OCI-LY3 (cell line): ENCODE measurements at regions not wholly inside any gene's neighbourhood (a gene's known extent, or its start where the extent isn't known, plus 50 kb on each side); places are given as distances from the start of the nearest gene placed in this dataset.
"Not testable (repeated sequence)": the region's sequence is repeated elsewhere in the genome, so short reads cannot be mapped to it uniquely, and the experiment has no call there.

Experiments used
- H2AFZ ChIP-seq: fragments of 200-600, 300-600 bp; shearing (Covaris generic); 2 replicates; pipeline ENCODE4 v1.6.0; 2014; ENCODE audit warnings: antibody characterized with exemption, low read depth, low read length
- H3K27ac ChIP-seq: fragments of 200-600, 300-600 bp; sonication (generic); 2 replicates; pipeline ENCODE4 v1.5.1; 2014; ENCODE audit warnings: mild to moderate bottlenecking, low read length, moderate library complexity, mixed read lengths
- H3K27me3 ChIP-seq: fragments of 200-600, 300-600 bp; sonication (generic); 2 replicates; pipeline ENCODE4 v1.6.1; 2014; ENCODE audit warnings: low read depth, low read length, mixed read lengths
- H3K36me3 ChIP-seq: fragments of 200-600, 300-600 bp; sonication (generic); replicated peaks from 2 replicates; pipeline ENCODE3; 2014; ENCODE audit warnings: low read depth, low read length, mixed read lengths
- H3K4me1 ChIP-seq: fragments of 300-600, 200-600 bp; sonication (generic); 2 replicates; pipeline ENCODE4 v1.6.1; 2014; ENCODE audit warnings: low read length, mixed read lengths
- H3K4me2 ChIP-seq: fragments of 200-600, 300-600 bp; sonication (generic); 2 replicates; pipeline ENCODE4 v1.6.1; 2014; ENCODE audit warnings: low read length, mixed read lengths
- H3K4me3 ChIP-seq: fragments of 300-600, 200-600 bp; sonication (generic); 2 replicates; pipeline ENCODE4 v1.5.1; 2014; ENCODE audit warnings: antibody characterized with exemption, mild to moderate bottlenecking, low read length, moderate library complexity
- H3K79me2 ChIP-seq: fragments of 300-600, 200-600 bp; shearing (Covaris generic); 2 replicates; pipeline ENCODE4 v1.6.1; 2014; ENCODE audit warnings: mild to moderate bottlenecking, low read length, mixed read lengths
- H3K9ac ChIP-seq: fragments of 300-600, 200-600 bp; shearing (Covaris generic); 2 replicates; pipeline ENCODE4 v1.6.0; 2014; ENCODE audit warnings: mild to moderate bottlenecking, low read length, moderate library complexity
- H3K9me3 ChIP-seq: fragments of 200-600, 300-600 bp; shearing (Covaris generic); 2 replicates; pipeline ENCODE4 v1.6.1; 2014; ENCODE audit warnings: low read length, mixed read lengths; ENCODE audit not compliant: insufficient read depth
- H4K20me1 ChIP-seq: fragments of 200-600, 300-600 bp; sonication (generic); 2 replicates; pipeline ENCODE4 v1.6.1; 2016; ENCODE audit warnings: low read length, mixed read lengths; ENCODE audit not compliant: insufficient read depth
- EZH2phosphoT487 ChIP-seq: fragments of 200-600 bp; shearing (Covaris generic); IDR thresholded peaks from 2 replicates; pipeline ENCODE4 v1.6.1; 2018; ENCODE audit warnings: antibody characterized with exemption, mixed run types, low read depth
- TF ChIP-seq, protein P1 (sequence below): fragments of 200-600, 300-600 bp; sonication (generic); IDR thresholded peaks from 2 replicates; pipeline ENCODE4 v1.5.1; 2014; ENCODE audit warnings: antibody characterized with exemption, low read length, low read depth

DNA sequence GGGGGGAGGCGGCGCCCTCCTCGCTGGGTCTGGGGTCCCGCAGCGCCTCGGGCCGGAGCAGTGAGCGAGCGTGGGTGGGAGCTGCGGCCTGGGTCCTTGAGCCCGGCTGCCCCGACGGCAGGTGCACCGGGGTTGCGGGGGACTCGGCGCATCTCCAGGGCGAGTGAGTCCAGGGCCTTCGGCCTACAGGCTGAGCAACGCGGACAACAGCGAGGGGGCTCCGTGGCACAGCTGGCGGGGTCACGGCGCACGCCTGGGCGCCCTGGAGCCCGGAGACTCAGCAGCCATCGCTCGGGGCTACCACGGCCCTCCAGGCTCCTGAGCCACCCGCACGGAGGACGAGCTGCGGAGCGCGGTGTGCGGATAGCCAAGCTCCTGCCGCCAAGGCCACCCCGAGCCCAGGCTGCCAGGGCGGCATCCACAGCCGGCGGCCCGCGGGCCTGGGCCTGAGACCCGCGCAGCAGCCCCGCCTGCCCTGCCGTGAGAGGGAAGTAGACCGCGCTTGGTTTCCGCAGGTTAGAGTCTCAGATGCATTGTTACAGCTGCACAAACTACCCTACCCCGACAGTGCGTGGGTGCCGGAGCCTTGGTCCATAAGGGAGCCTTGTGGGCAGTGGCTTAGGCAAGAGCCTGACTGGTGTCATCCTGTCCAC, 253.9 kb upstream of the SGCG start:
- Histone ChIP-seq H3K27me3 (no peaks in the 10 kb centered on the region), H3K27ac (no peak overlapping the region), H3K4me3 (no peak overlapping the region), H3K9ac (no peak overlapping the region), H3K4me1 (no peaks in the 10 kb centered on the region), H3K79me2 (no peaks in the 10 kb centered on the region), H3K9me3 (no peaks in the 10 kb centered on the region), H3K4me2 (no peak overlapping the region), H2AFZ (no peak overlapping the region), H3K36me3 (no peaks in the 10 kb centered on the region), H4K20me1 (no peaks in the 10 kb centered on the region)
- TF ChIP-seq, protein P1, sequence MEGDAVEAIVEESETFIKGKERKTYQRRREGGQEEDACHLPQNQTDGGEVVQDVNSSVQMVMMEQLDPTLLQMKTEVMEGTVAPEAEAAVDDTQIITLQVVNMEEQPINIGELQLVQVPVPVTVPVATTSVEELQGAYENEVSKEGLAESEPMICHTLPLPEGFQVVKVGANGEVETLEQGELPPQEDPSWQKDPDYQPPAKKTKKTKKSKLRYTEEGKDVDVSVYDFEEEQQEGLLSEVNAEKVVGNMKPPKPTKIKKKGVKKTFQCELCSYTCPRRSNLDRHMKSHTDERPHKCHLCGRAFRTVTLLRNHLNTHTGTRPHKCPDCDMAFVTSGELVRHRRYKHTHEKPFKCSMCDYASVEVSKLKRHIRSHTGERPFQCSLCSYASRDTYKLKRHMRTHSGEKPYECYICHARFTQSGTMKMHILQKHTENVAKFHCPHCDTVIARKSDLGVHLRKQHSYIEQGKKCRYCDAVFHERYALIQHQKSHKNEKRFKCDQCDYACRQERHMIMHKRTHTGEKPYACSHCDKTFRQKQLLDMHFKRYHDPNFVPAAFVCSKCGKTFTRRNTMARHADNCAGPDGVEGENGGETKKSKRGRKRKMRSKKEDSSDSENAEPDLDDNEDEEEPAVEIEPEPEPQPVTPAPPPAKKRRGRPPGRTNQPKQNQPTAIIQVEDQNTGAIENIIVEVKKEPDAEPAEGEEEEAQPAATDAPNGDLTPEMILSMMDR: no peak
- no peak for TF ChIP-seq EZH2phosphoT487

DNA sequence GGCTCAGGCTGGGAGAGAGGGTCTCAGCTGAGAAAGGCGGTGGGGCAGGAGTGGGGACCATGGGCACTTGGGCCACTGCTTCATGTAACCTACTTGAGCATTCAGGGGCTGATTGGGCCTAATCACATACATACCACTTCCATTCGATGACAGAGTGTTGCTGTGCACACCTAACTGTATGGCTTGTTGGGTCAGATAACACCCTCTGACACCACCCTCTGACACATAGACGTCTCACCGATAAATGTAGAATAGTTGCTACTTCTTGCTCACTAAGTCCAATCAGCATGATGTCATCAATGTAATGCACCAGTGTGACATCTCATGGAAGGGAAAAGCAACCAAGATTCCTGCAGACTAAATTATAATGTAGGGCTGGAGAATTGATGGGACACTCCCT, 252.9 kb upstream of the SGCG start:
- H3K4me1 ChIP-seq, H3K27ac ChIP-seq, H3K79me2 ChIP-seq, H3K9ac ChIP-seq, H3K4me3 ChIP-seq, H3K9me3 ChIP-seq, H3K36me3 ChIP-seq, H3K27me3 ChIP-seq, H2AFZ ChIP-seq, H3K4me2 ChIP-seq, H4K20me1 ChIP-seq: not testable (repeated sequence)

DNA sequence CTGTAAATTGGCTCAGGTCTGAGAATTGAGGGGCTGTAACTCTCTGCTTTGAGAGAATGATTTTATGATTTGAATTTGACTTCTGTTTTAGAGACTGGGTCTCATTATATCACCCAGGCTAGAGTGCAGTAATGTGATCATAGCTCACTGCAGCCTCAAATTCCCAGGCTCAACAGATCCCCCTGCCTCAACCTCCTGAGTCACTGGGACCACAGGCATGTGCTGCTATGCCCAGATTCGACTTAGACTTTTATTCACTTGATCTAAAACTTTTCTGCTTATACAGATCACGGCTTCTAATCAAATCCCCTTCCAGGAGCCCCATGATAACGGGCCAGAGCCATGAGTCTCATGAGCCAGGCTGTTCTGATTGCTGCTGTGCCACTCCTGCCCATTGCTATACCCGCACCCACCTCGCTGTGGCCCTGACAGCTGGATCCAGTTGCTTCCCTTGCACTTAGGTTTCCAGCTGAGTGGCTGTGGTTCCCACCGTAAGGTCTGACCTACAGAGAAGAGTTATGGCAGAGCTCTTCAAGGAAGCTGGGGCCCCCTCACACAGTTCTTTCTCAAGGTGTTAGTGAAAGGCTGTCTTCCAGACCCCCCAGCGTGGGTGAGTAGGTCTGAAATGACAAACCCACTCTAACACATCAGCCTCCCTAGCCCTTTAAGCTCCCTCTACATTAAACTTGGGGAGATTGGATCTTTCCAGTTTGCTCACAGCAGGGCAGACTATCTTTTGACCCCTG, 251.2 kb upstream of the SGCG start:
- Histone ChIP-seq H2AFZ (no peak overlapping the region), H3K4me1 (no peaks in the 10 kb centered on the region), H3K36me3 (no peaks in the 10 kb centered on the region), H3K9ac (no peak overlapping the region), H3K4me2 (no peak overlapping the region), H3K9me3 (no peaks in the 10 kb centered on the region), H4K20me1 (no peaks in the 10 kb centered on the region), H3K27me3 (no peaks in the 10 kb centered on the region), H3K27ac (no peak overlapping the region), H3K4me3 (no peak overlapping the region), H3K79me2 (no peaks in the 10 kb centered on the region)
- TF ChIP-seq EZH2phosphoT487: no peak
- TF ChIP-seq, protein P1: no peak

DNA sequence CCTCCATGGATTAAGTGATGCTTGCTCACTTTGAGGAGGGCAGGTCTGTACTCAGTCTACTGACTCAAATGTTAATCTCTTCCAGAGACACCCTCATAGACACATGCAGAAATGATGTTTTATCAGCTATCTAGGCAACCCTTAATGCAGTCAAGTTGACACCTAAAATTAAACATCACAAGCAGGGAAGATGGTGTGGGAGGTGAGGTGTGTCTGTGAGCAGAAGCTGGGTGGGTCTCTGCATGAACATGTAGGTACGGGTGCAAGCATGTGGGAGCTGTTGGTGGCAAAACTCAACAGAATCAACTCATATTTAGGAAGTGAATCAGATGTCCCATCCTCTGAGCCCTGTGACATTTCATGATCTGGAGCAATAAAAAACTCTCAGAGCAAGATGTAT, 249.2 kb upstream of the SGCG start:
- no peak overlapping the region for H3K27ac ChIP-seq
- H3K4me2 ChIP-seq: no peak overlapping the region
- no peaks in the 10 kb centered on the region for H3K9me3 ChIP-seq
- H3K4me1 ChIP-seq: no peaks in the 10 kb centered on the region
- H3K4me3 ChIP-seq: no peak overlapping the region
- H3K27me3 ChIP-seq: no peaks in the 10 kb centered on the region
- TF ChIP-seq, protein P1: no peak
- no peak for TF ChIP-seq EZH2phosphoT487
- no peak overlapping the region for H3K9ac ChIP-seq
- H3K36me3 ChIP-seq: no peaks in the 10 kb centered on the region
- H2AFZ ChIP-seq: no peak overlapping the region
- no peaks in the 10 kb centered on the region for H4K20me1 ChIP-seq
- H3K79me2 ChIP-seq: no peaks in the 10 kb centered on the region

DNA sequence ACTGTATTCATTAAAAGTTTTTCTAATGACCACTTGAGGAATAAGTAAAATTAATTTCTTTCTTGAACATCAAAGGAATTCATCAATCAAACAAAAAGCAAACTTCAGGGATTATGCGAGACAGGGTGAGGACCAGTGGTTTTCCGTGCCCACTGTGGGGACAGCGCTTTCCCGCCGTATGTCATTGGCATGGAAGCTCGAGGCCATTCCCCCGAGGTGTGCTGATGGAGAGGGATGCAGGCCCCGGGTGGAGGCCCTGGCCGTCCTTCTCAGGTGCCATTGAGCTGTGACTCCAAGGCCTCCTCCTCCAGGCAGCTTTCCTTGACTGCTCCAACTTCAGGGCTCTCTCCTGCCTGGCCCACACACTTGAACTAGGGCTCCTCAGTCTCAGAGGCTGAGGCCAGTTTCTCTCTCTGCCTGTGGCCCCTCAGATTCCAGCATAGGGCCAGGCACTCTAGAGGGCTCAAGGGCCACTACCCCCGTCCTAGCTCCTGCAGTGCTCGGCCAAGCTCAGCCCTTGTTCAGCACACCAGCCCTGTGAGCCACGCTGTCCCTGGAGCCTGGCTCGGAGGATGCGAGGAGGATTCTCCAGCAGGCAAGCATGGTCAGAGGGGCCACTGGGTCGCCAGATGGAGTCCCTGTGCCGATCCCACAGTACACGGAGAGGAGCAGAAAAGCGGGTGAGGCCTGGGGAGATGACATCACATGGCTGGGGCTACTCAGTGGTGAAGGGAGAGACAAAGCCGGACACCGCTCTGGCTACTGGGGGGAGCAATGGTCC, 248.0 kb upstream of the SGCG start:
- not testable (repeated sequence) for H3K9ac ChIP-seq, H3K4me2 ChIP-seq, H3K27ac ChIP-seq, H3K36me3 ChIP-seq, H2AFZ ChIP-seq, H3K9me3 ChIP-seq, H3K79me2 ChIP-seq, H3K4me3 ChIP-seq, H3K27me3 ChIP-seq, H3K4me1 ChIP-seq, H4K20me1 ChIP-seq
